K562 (cell line): ENCODE measurements at regions not wholly inside any gene's neighbourhood (a gene's known extent, or its start where the extent isn't known, plus 50 kb on each side); places are given as distances from the start of the nearest gene placed in this dataset.

Experiments
- DDX20 ChIP-seq: fragments of 450-650 bp; IDR thresholded peaks from 2 replicates; pipeline ENCODE4 v1.6.1; 2016; ENCODE audit warnings: missing genetic modification characterization, low read depth, mild to moderate bottlenecking, missing compliant biosample characterization, moderate library complexity
- TAF15 ChIP-seq: fragments of 200-400 bp; formaldehyde crosslinking; IDR thresholded peaks from 2 replicates; pipeline ENCODE4 v1.6.1; 2017; ENCODE audit warnings: mild to moderate bottlenecking, low read depth, low read length, moderate library complexity
- ZZZ3 ChIP-seq: fragments of 450-650 bp; IDR thresholded peaks from 2 replicates; pipeline ENCODE4 v1.6.1; 2016; ENCODE audit warnings: antibody characterized with exemption, mild to moderate bottlenecking, moderate library complexity
- TF ChIP-seq, protein P1 (sequence below), 2 experiments: fragments of 450-650 bp in 1 of 2; sonication (generic) in 1 of 2; formaldehyde crosslinking in 1 of 2; IDR thresholded peaks; 2 replicates each; pipeline versions ENCODE4 v1.7.1 to v1.9.0; 2016 to 2022; ENCODE audit warnings: inconsistent platforms in 1 of 2, mild to moderate bottlenecking in 1 of 2, missing genetic modification reagents in 1 of 2
- TF ChIP-seq, protein P2 (sequence below): fragments of 450-650 bp; IDR thresholded peaks from 2 replicates; pipeline ENCODE4 v1.6.1; 2016; ENCODE audit warnings: low read depth

DNA sequence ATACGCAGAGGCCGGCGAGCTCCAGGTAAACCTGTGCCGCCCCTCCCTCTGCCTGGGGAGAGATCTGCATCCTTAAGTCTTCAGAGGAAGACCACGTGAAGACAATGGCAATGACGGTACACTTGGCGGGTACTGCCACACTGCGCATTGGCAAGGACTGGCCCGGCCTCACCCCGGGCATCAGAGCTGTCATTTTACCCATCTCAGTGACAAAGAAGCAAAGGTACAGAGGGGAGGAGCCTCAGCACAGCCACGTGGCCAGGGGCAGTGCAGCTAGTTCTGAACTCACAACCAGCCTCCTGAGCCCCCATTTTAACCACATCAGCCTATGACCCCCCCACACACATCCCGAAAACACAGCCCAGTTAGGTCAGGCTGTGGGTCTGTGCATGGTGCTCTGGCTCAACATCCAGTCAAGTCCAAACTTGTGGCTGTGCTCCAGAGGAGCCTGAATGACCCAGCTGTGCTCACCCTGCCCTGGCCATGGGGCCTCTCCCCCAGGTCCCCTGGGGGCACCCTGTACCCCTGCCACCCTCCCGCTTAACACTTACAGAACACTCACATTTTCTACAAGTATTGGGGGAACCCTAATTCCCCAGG lies 80.6 kb downstream of the C16orf95 start (continued):
- TF ChIP-seq, protein P1, sequence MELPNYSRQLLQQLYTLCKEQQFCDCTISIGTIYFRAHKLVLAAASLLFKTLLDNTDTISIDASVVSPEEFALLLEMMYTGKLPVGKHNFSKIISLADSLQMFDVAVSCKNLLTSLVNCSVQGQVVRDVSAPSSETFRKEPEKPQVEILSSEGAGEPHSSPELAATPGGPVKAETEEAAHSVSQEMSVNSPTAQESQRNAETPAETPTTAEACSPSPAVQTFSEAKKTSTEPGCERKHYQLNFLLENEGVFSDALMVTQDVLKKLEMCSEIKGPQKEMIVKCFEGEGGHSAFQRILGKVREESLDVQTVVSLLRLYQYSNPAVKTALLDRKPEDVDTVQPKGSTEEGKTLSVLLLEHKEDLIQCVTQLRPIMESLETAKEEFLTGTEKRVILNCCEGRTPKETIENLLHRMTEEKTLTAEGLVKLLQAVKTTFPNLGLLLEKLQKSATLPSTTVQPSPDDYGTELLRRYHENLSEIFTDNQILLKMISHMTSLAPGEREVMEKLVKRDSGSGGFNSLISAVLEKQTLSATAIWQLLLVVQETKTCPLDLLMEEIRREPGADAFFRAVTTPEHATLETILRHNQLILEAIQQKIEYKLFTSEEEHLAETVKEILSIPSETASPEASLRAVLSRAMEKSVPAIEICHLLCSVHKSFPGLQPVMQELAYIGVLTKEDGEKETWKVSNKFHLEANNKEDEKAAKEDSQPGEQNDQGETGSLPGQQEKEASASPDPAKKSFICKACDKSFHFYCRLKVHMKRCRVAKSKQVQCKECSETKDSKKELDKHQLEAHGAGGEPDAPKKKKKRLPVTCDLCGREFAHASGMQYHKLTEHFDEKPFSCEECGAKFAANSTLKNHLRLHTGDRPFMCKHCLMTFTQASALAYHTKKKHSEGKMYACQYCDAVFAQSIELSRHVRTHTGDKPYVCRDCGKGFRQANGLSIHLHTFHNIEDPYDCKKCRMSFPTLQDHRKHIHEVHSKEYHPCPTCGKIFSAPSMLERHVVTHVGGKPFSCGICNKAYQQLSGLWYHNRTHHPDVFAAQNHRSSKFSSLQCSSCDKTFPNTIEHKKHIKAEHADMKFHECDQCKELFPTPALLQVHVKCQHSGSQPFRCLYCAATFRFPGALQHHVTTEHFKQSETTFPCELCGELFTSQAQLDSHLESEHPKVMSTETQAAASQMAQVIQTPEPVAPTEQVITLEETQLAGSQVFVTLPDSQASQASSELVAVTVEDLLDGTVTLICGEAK (IDR thresholded peaks at IDR 0.05), result no peak
- TF ChIP-seq, protein P1 (CRISPR knock-in tag; IDR thresholded peaks at IDR 0.05), result no peak
- TF ChIP-seq TAF15, result no peak
- TF ChIP-seq, protein P2, sequence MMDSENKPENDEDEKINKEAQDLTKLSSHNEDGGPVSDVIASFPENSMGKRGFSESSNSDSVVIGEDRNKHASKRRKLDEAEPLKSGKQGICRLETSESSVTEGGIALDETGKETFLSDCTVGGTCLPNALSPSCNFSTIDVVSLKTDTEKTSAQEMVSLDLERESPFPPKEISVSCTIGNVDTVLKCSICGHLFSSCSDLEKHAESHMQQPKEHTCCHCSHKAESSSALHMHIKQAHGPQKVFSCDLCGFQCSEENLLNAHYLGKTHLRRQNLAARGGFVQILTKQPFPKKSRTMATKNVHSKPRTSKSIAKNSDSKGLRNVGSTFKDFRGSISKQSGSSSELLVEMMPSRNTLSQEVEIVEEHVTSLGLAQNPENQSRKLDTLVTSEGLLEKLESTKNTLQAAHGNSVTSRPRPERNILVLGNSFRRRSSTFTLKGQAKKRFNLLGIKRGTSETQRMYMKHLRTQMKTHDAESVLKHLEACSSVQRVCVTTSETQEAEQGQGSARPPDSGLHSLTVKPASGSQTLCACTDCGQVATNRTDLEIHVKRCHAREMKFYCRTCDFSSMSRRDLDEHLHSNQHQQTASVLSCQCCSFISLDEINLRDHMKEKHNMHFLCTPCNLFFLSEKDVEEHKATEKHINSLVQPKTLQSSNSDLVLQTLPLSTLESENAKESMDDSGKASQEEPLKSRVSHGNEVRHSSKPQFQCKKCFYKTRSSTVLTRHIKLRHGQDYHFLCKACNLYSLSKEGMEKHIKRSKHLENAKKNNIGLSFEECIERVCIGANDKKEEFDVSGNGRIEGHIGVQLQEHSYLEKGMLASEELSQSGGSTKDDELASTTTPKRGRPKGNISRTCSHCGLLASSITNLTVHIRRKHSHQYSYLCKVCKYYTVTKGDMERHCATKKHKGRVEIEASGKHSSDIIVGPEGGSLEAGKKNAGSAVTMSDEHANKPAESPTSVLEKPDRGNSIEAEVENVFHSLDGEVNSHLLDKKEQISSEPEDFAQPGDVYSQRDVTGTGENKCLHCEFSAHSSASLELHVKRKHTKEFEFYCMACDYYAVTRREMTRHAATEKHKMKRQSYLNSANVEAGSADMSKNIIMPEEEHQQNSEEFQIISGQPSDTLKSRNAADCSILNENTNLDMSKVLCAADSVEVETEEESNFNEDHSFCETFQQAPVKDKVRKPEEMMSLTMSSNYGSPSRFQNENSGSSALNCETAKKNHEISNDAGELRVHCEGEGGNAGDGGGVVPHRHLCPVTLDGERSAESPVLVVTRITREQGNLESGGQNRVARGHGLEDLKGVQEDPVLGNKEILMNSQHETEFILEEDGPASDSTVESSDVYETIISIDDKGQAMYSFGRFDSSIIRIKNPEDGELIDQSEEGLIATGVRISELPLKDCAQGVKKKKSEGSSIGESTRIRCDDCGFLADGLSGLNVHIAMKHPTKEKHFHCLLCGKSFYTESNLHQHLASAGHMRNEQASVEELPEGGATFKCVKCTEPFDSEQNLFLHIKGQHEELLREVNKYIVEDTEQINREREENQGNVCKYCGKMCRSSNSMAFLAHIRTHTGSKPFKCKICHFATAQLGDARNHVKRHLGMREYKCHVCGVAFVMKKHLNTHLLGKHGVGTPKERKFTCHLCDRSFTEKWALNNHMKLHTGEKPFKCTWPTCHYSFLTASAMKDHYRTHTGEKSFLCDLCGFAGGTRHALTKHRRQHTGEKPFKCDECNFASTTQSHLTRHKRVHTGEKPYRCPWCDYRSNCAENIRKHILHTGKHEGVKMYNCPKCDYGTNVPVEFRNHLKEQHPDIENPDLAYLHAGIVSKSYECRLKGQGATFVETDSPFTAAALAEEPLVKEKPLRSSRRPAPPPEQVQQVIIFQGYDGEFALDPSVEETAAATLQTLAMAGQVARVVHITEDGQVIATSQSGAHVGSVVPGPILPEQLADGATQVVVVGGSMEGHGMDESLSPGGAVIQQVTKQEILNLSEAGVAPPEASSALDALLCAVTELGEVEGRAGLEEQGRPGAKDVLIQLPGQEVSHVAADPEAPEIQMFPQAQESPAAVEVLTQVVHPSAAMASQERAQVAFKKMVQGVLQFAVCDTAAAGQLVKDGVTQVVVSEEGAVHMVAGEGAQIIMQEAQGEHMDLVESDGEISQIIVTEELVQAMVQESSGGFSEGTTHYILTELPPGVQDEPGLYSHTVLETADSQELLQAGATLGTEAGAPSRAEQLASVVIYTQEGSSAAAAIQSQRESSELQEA, result no peak
- TF ChIP-seq DDX20, result no peak
- TF ChIP-seq ZZZ3, result no peak
